ENCODE measurements at regions not wholly inside any gene's neighbourhood (a gene's known extent, or its start where the extent isn't known, plus 50 kb on each side); places are given as distances from the start of the nearest gene placed in this dataset.
"Not testable (repeated sequence)": the region's sequence is repeated elsewhere in the genome, so short reads cannot be mapped to it uniquely, and the experiment has no call there.

DNA sequence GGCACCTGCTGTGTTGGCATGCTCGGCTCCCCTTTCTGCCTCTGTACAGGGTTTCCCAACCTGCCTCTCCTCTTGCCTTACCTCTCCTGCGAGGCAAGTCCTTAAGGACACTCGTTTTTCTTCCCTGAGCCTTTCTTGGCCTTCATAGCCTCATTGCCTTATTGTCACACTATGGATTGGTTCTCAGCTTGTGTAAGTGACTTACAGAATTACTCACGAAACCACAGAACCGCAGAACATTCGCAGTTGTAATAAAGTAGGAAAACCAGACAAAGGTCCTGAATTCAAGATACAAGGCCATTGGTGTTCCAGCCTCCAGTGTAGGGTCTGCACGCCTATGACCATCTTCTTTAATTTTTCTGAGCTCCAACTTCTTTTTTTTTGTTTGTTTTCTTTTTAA is 317.6 kb upstream of the SMIM21 start:
- Histone ChIP-seq H3K4me3 (ENCODE audit: low read depth, low read length) (no peak overlapping the region), H2AFZ (ENCODE audit: low read length, unreplicated experiment) (no peak overlapping the region), H3K27ac (ENCODE audit: low read depth, low read length) (no peak overlapping the region), H3K27me3 (ENCODE audit: insufficient read depth, low read length) (no peaks in the 10 kb centered on the region), H3K79me2 (ENCODE audit: control insufficient read depth, insufficient read depth, low read length, unreplicated experiment) (no peaks in the 10 kb centered on the region), H3K4me1 (ENCODE audit: control insufficient read depth, insufficient read depth, low read length, unreplicated experiment) (no peaks in the 10 kb centered on the region), H3K36me3 (ENCODE audit: insufficient read depth, low read length) (no peaks in the 10 kb centered on the region)

DNA sequence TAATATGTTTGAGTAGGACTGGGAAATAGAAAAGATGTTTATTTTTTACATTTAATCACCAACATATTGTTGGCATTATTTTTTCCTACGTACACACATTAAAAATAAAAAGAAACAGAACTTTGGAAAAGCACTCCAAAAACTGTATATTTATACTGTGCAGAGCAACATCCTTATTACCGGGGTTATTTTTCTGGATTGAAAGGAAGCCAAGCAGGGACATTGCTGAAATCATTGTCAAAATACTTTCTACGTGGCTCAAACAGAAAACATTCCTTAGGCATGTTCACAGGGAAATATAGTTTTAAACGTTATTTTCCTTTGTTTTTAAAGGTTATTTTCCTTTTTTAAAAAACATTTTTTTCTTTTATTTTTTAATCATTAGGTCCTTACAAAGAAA is 315.0 kb upstream of the SMIM21 start:
- no peak overlapping the region for H3K27ac ChIP-seq (ENCODE audit: low read depth, low read length)

DNA sequence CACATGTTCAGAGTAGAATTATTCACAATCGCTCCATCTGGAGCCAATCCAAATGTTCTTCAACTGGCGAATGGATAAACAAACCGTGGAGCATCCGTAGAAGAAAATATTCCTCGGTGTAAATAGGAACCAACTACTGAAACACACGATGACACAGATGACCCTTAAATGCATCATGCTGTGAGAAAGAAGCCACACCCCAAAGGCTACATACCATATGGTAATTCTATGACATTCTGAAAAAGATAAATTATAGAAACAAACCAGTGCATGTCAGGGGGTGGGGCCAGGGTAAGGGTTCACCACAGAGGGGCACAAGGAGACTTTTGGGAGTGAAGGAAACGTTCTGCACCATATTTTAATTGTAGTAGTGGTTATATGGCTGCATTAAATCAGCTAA is 312.2 kb upstream of the SMIM21 start:
- Histone ChIP-seq H2AFZ (ENCODE audit: low read length, unreplicated experiment) (no peak overlapping the region), H3K36me3 (ENCODE audit: insufficient read depth, low read length) (no peaks in the 10 kb centered on the region), H3K27ac (ENCODE audit: low read depth, low read length) (no peak overlapping the region), H3K4me1 (ENCODE audit: control insufficient read depth, insufficient read depth, low read length, unreplicated experiment) (no peaks in the 10 kb centered on the region), H3K27me3 (ENCODE audit: insufficient read depth, low read length) (no peaks in the 10 kb centered on the region), H3K79me2 (ENCODE audit: control insufficient read depth, insufficient read depth, low read length, unreplicated experiment) (no peaks in the 10 kb centered on the region), H3K4me3 (ENCODE audit: low read depth, low read length) (no peak overlapping the region)

More for the DNA sequence above, 315.0 kb upstream of the SMIM21 start:
- no peak overlapping the region for H2AFZ ChIP-seq (ENCODE audit: low read length, unreplicated experiment)
- H3K27me3 ChIP-seq (ENCODE audit: insufficient read depth, low read length), result no peaks in the 10 kb centered on the region
- H3K4me3 ChIP-seq (ENCODE audit: low read depth, low read length), result no peak overlapping the region
- H3K36me3 ChIP-seq (ENCODE audit: insufficient read depth, low read length), result no peaks in the 10 kb centered on the region
- no peaks in the 10 kb centered on the region for H3K4me1 ChIP-seq (ENCODE audit: control insufficient read depth, insufficient read depth, low read length, unreplicated experiment)
- H3K79me2 ChIP-seq (ENCODE audit: control insufficient read depth, insufficient read depth, low read length, unreplicated experiment), result no peaks in the 10 kb centered on the region

DNA sequence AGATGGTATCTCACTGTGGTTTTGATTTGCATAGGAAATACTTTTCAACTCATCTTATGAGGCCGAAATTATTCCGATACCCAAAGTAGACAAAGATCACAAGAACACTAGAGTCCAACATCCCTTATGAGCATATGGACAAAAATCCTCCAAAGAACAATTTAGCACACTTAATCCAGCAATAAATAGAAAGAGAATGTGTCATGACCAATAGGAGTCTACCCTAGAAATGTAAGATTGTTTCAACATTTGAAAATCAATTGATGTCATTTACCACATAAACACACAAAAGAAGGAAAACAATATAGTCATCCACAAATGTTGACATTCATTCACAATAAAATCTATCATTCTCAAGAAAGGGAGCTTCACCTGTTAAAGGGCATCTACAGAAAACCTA is 307.8 kb upstream of the SMIM21 start:
- H3K27ac ChIP-seq (ENCODE audit: low read depth, low read length), result no peak overlapping the region
- no peaks in the 10 kb centered on the region for H3K27me3 ChIP-seq (ENCODE audit: insufficient read depth, low read length)
- H3K4me3 ChIP-seq (ENCODE audit: low read depth, low read length), result no peak overlapping the region
- no peaks in the 10 kb centered on the region for H3K4me1 ChIP-seq (ENCODE audit: control insufficient read depth, insufficient read depth, low read length, unreplicated experiment)
- no peaks in the 10 kb centered on the region for H3K36me3 ChIP-seq (ENCODE audit: insufficient read depth, low read length)
- H3K79me2 ChIP-seq (ENCODE audit: control insufficient read depth, insufficient read depth, low read length, unreplicated experiment), result no peaks in the 10 kb centered on the region
- H2AFZ ChIP-seq (ENCODE audit: low read length, unreplicated experiment), result no peak overlapping the region

DNA sequence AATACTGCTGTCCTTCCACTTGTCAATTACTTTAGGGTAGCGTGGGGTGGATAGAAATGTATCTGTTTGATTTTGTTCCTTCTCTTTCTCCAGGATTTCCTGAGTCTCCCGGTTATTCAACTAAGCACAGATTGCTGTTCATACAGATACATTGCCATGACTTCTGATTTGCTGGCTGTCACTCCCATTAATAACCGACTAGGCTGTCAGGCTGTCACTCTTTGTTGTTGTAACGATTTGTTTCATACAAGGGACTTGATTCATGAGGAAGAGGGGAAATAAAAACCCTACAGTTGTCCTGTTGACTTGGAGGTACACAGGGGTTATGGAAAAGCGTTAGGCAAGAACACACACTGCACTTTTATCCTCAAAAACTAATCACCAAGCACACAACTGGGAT is 302.7 kb upstream of the SMIM21 start:
- H3K4me3 ChIP-seq (ENCODE audit: low read depth, low read length), result no peak overlapping the region
- no peak overlapping the region for H2AFZ ChIP-seq (ENCODE audit: low read length, unreplicated experiment)
- H3K27me3 ChIP-seq (ENCODE audit: insufficient read depth, low read length), result no peaks in the 10 kb centered on the region
- no peaks in the 10 kb centered on the region for H3K79me2 ChIP-seq (ENCODE audit: control insufficient read depth, insufficient read depth, low read length, unreplicated experiment)
- no peak overlapping the region for H3K27ac ChIP-seq (ENCODE audit: low read depth, low read length)
- no peaks in the 10 kb centered on the region for H3K36me3 ChIP-seq (ENCODE audit: insufficient read depth, low read length)
- H3K4me1 ChIP-seq (ENCODE audit: control insufficient read depth, insufficient read depth, low read length, unreplicated experiment), result no peaks in the 10 kb centered on the region

DNA sequence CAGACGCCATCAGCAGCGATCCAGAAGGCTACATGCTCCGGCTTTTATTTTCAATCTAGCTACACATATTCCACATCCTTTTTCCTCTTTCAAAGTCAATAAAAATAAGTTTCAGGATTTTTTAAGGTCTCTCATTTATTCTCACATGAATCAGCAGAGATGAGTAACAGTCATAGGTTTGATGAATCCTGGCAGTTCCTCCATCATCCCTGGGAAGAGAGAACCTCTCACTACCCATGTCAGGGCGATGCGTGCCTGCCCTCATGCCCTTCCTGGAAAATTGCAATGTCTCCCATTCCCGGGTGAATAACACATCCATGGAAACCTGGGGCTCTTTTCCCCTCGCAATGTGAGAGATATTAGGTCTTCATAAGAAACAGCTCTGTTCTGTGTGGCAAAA is 301.1 kb upstream of the SMIM21 start:
- Histone ChIP-seq H3K27ac (ENCODE audit: low read depth, low read length) (no peak overlapping the region), H3K27me3 (ENCODE audit: insufficient read depth, low read length) (no peaks in the 10 kb centered on the region), H3K79me2 (ENCODE audit: control insufficient read depth, insufficient read depth, low read length, unreplicated experiment) (no peaks in the 10 kb centered on the region), H3K36me3 (ENCODE audit: insufficient read depth, low read length) (no peaks in the 10 kb centered on the region), H3K4me3 (ENCODE audit: low read depth, low read length) (no peak overlapping the region), H3K4me1 (ENCODE audit: control insufficient read depth, insufficient read depth, low read length, unreplicated experiment) (no peaks in the 10 kb centered on the region), H2AFZ (ENCODE audit: low read length, unreplicated experiment) (no peak overlapping the region)

DNA sequence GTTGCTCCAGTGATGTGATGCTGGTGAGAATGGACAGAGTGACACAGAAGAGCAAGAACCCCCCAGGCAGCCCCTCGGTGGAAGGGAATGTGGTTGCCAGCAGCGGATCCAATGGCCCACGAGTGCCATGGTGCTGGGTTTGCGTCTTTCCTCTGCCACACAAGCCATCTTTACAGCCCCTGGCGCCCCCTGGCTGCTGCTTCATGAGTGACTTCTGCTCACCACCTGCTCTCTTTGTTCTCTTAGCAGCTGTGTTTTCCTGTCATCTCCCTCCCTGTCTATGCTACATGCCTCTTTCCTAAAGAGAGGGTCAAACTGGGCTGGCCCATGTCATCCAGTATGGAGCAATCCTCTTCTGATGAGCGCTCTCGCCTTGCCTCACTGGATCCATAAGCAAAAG is 300.0 kb upstream of the SMIM21 start:
- no peak overlapping the region for H3K4me3 ChIP-seq (ENCODE audit: low read depth, low read length)
- H3K79me2 ChIP-seq (ENCODE audit: control insufficient read depth, insufficient read depth, low read length, unreplicated experiment), result no peaks in the 10 kb centered on the region
- H3K27me3 ChIP-seq (ENCODE audit: insufficient read depth, low read length), result no peaks in the 10 kb centered on the region
- H3K4me1 ChIP-seq (ENCODE audit: control insufficient read depth, insufficient read depth, low read length, unreplicated experiment), result no peaks in the 10 kb centered on the region
- H3K27ac ChIP-seq (ENCODE audit: low read depth, low read length), result no peak overlapping the region
- no peak overlapping the region for H2AFZ ChIP-seq (ENCODE audit: low read length, unreplicated experiment)
- H3K36me3 ChIP-seq (ENCODE audit: insufficient read depth, low read length), result no peaks in the 10 kb centered on the region

DNA sequence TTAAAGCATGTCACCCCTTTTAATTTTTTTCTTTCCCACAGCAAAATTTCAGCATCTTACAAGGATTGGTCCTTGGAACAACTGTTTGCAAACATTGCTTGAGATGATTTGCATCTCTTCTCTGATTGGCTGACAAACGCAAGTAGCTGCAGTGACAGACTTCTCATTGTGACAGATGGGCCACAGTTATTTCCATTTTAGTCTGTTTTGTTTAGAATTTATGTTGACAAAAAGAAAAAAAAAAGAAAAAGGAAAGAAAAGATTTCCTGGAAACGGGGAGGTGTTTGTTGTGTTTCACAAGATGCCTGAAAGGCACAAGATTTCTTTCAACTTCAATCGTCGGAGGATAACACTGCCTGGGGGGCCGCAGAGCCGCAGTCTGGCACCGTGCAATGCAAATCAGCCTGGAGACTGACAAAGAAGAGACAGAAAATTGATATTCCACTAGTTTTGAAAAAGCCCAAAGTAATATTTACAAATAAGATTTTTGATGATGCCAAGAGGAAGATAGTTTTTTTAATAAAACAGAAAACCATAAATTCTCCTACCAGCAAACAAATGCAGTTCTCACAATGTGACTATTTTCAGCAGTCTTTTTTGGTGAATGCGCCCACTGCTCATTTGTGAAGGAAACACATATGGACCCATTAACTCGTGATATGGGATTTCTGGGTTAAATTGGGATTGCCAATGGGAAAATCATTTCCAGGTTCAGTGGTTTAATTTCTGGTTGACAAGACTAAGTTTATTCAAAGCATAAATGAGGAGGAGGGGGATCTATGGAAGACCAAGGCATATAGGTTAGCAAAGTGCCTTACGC is 296.2 kb upstream of the SMIM21 start:
- Histone ChIP-seq H3K36me3 (ENCODE audit: insufficient read depth, low read length) (no peaks in the 10 kb centered on the region), H3K4me1 (ENCODE audit: control insufficient read depth, insufficient read depth, low read length, unreplicated experiment) (no peaks in the 10 kb centered on the region), H3K79me2 (ENCODE audit: control insufficient read depth, insufficient read depth, low read length, unreplicated experiment) (no peaks in the 10 kb centered on the region), H2AFZ (ENCODE audit: low read length, unreplicated experiment) (no peak overlapping the region), H3K27me3 (ENCODE audit: insufficient read depth, low read length) (no peaks in the 10 kb centered on the region), H3K4me3 (ENCODE audit: low read depth, low read length) (no peak overlapping the region), H3K27ac (ENCODE audit: low read depth, low read length) (no peak overlapping the region)

DNA sequence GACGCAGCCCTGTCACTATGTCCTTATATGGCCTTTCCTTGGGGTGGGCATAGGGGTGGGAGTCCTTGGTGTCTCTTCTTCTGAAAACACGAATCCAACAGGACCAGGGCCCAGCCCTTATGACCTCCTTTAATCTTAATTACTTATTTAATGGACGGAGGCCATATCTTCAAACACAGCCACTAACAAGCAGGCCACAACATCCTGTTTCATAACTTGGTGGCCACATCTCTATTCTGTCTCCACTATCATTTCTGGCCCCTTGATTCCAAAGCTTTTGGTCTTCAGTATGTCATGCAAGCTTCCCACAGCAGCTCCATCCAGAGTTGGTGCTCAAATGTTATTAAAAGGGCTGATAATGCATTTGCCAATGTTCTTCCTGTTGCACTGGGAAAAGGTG is 287.3 kb upstream of the SMIM21 start:
- no peak overlapping the region for H2AFZ ChIP-seq (ENCODE audit: low read length, unreplicated experiment)
- H3K79me2 ChIP-seq (ENCODE audit: control insufficient read depth, insufficient read depth, low read length, unreplicated experiment), result no peaks in the 10 kb centered on the region
- no peaks in the 10 kb centered on the region for H3K4me1 ChIP-seq (ENCODE audit: control insufficient read depth, insufficient read depth, low read length, unreplicated experiment)
- no peak overlapping the region for H3K27ac ChIP-seq (ENCODE audit: low read depth, low read length)
- H3K4me3 ChIP-seq (ENCODE audit: low read depth, low read length), result no peak overlapping the region
- no peaks in the 10 kb centered on the region for H3K36me3 ChIP-seq (ENCODE audit: insufficient read depth, low read length)
- no peaks in the 10 kb centered on the region for H3K27me3 ChIP-seq (ENCODE audit: insufficient read depth, low read length)

DNA sequence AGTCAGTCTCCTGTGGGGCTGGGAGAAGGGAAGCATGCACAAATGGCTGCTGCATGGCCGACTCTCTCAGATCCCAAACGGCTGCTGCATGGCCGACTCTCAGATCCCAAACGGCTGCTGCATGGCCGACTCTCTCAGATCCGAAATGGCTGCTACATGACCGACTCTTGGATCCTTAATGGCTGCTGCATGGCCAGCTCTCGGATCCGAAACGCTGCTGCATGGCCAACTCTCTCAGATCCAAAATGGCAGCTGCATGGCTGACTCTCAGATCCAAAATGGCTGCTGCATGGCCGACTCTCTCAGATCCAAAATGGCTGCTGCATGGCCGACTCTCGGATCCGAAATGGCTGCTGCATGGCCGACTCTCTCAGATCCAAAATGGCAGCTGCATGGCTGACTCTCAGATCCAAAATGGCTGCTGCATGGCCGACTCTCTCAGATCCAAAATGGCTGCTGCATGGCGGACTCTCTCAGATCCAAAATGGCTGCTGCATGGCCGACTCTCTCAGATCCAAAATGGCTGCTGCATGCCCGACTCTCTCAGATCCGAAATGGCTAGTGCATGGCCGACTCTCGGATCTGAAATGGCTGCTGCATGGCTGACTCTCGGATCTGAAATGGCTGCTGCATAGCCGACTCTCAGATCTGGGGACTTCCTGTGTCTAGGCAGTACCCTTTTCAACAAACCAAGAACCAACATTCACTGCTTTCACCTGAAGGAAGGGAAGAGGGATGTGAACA is 284.8 kb upstream of the SMIM21 start:
- H3K36me3 ChIP-seq (ENCODE audit: insufficient read depth, low read length); H2AFZ ChIP-seq (ENCODE audit: low read length, unreplicated experiment); H3K27me3 ChIP-seq (ENCODE audit: insufficient read depth, low read length); H3K27ac ChIP-seq (ENCODE audit: low read depth, low read length); H3K4me1 ChIP-seq (ENCODE audit: control insufficient read depth, insufficient read depth, low read length, unreplicated experiment); H3K79me2 ChIP-seq (ENCODE audit: control insufficient read depth, insufficient read depth, low read length, unreplicated experiment); H3K4me3 ChIP-seq (ENCODE audit: low read depth, low read length): not testable (repeated sequence)

DNA sequence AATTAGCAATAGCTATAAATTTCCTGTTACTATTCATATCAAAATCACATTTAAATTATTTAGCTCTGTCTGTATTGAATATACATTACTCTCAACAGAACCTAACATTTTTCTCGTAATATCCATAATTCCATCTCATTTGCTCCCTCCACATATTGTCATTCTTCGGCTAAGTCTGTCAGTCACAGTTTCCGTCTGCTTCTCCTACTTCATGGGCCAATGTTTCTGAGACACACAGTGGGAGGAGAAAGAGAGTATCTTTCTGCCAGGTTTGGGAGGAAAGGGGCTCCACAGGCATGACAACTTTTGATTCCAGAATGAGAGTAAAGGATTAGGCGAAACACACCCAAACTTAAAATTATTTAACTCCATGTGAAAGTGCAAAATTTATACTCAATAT is 273.1 kb upstream of the SMIM21 start:
- Histone ChIP-seq H3K4me1 (ENCODE audit: control insufficient read depth, insufficient read depth, low read length, unreplicated experiment) (no peaks in the 10 kb centered on the region), H2AFZ (ENCODE audit: low read length, unreplicated experiment) (no peak overlapping the region), H3K36me3 (ENCODE audit: insufficient read depth, low read length) (no peaks in the 10 kb centered on the region), H3K27ac (ENCODE audit: low read depth, low read length) (no peak overlapping the region), H3K27me3 (ENCODE audit: insufficient read depth, low read length) (no peaks in the 10 kb centered on the region), H3K4me3 (ENCODE audit: low read depth, low read length) (no peak overlapping the region), H3K79me2 (ENCODE audit: control insufficient read depth, insufficient read depth, low read length, unreplicated experiment) (no peaks in the 10 kb centered on the region)

Data from ACC112 (cell line).